ENCODE measurements at regions not wholly inside any gene's neighbourhood (a gene's known extent, or its start where the extent isn't known, plus 50 kb on each side); places are given as distances from the start of the nearest gene placed in this dataset.

DNA sequence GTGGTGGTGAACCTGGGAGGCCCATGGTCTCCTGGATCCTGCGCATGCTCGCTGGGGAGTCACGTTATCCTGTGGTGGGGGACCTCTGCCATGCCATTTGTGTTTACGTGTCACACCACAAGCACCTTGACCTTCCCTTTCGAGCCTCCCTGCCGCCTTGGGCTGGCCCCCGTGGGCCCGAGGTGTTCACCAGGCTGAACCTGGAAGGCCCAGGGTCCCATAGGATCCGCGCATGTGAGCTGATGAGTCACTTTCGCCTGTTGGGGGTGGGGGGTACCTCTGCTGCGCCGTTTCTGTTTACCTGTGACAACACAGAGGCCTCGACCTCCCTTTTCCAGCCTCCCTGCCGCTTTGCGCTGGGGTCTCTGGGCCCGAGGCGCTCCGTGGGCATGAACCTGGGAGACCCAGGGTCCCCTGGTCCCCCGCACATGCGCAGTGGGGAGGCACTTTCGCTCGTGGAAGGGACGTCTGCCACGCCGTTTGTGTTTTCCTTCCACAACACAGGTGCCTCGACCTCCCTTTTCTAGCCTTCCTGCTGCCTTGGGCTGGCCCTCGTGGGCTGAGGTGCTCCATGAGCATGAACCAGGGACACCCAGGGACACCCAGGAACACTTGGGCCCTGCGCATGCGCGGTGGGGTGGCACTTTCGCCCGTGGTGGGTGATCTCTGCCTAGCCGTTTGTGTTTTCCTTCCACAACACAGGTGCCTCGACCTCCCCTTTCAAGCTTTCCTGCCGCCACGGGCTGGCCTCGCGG lies 334.1 kb downstream of the ALG10 start:
- TF ChIP-seq, protein P1, sequence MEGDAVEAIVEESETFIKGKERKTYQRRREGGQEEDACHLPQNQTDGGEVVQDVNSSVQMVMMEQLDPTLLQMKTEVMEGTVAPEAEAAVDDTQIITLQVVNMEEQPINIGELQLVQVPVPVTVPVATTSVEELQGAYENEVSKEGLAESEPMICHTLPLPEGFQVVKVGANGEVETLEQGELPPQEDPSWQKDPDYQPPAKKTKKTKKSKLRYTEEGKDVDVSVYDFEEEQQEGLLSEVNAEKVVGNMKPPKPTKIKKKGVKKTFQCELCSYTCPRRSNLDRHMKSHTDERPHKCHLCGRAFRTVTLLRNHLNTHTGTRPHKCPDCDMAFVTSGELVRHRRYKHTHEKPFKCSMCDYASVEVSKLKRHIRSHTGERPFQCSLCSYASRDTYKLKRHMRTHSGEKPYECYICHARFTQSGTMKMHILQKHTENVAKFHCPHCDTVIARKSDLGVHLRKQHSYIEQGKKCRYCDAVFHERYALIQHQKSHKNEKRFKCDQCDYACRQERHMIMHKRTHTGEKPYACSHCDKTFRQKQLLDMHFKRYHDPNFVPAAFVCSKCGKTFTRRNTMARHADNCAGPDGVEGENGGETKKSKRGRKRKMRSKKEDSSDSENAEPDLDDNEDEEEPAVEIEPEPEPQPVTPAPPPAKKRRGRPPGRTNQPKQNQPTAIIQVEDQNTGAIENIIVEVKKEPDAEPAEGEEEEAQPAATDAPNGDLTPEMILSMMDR (IDR thresholded peaks at IDR 0.05): no peak
- TF ChIP-seq POLR2A (IDR thresholded peaks at IDR 0.05) (no peak), EP300 (IDR thresholded peaks at IDR 0.05) (no peak)
